Gastroesophageal sphincter (tissue), 4 donors: ENCODE measurements at regions not wholly inside any gene's neighbourhood (a gene's known extent, or its start where the extent isn't known, plus 50 kb on each side); places are given as distances from the start of the nearest gene placed in this dataset.

Experiments used
- ATAC-seq: fragments of 150-250 bp; one replicate; pipeline ENCODE4 v1.9.1; 2016; ENCODE audit warnings: mild to moderate bottlenecking, moderate library complexity
- H3K27ac ChIP-seq, 4 donors: fragments of 200-600 bp; sonication (generic) in 3 of 4; 1 replicate in 3 of 4; 2 replicates in 1 of 4; pipeline ENCODE4 v1.5.1; 2016 to 2019
- H3K27me3 ChIP-seq: fragments of 200-600 bp; sonication (generic); one replicate; pipeline ENCODE4 v1.5.1; 2019
- H3K36me3 ChIP-seq, 2 donors: fragments of 200-600 bp; sonication (generic); one replicate each; pipeline ENCODE4 v1.5.1; 2019; ENCODE audit warnings: control low read depth in 1 of 2
- H3K4me1 ChIP-seq, 3 donors: fragments of 200-600 bp; sonication (generic); 1 replicate in 2 of 3; 2 replicates in 1 of 3; pipeline ENCODE4 v1.5.1; 2016 to 2019; ENCODE audit warnings: control low read depth in 2 of 3
- H3K4me3 ChIP-seq, 2 donors: fragments of 200-600 bp; sonication (generic); one replicate each; pipeline ENCODE4 v1.5.1; 2019; ENCODE audit warnings: mild to moderate bottlenecking in 1 of 2, moderate library complexity in 1 of 2
- H3K9me3 ChIP-seq, 3 donors: fragments of 200-600 bp; sonication (generic); one replicate each; pipeline ENCODE4 v1.5.1; 2017 to 2019; ENCODE audit warnings: control low read depth in 2 of 3
- EP300 ChIP-seq: sonication (generic); formaldehyde crosslinking; IDR thresholded peaks from one replicate; pipeline ENCODE4 v1.6.1; 2017; ENCODE audit warnings: antibody characterized with exemption, mild to moderate bottlenecking
- POLR2A ChIP-seq, 2 donors: fragments of 450-650 bp; IDR thresholded peaks; one replicate each; pipeline ENCODE4 v1.6.1; 2017; ENCODE audit warnings: antibody characterized with exemption in 2 of 2, mild to moderate bottlenecking in 2 of 2, moderate library complexity in 1 of 2
- POLR2AphosphoS5 ChIP-seq: sonication (generic); formaldehyde crosslinking; IDR thresholded peaks from one replicate; pipeline ENCODE4 v1.6.1; 2017; ENCODE audit warnings: antibody characterized with exemption
- WGBS, 2 donors: methylation state at CpG; one replicate each; pipeline ENCODE4 v1.1.5; 2018; ENCODE audit warnings: low coverage in 1 of 2; 5-methylcytosine and 5-hydroxymethylcytosine counted together
- TF ChIP-seq, protein P1 (sequence below), 4 experiments: fragments of 200-600 bp in 2 of 4; fragments of 450-650 bp in 2 of 4; sonication (generic) in 1 of 4; IDR thresholded peaks; one replicate each; pipeline ENCODE4 v1.5.1; 2017 to 2019; ENCODE audit warnings: antibody characterized with exemption in 4 of 4, mild to moderate bottlenecking in 2 of 4, moderate library complexity in 2 of 4

DNA sequence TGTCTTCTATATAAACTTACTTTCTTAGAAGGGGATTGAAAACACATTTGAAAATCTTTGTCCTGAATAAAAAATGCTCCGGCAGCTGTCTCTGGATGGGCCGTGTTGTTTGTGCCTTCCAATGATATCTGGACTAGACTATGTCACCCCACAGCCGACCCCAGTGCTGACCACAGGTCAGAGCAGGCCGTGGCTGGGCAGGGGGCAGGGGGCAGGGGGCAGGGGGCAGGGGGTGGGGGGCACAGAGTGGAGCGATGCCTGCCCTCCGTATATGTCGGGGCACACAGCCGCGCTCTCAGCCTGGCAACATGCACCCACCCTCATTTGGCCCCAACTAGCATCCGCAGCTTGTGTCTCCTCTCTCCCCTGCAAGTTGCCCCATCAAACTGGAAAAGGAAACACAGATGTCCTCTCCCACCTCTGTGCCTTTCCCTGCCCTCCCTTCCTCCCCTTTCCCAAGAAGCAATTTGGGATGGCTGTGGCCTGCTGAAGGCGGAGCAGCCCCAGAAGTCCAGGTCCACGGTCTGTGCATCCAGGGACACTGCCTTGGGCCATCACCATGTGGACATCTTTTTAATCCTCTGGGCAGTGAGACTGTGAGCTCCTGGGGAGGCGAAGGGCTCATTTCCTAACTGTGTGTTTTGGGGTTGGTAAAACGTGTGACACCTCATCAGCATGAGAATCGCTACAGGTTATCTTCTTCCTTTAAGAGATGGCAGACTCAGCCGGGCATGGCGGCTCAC lies 295.7 kb upstream of the RTL1 start:
- Histone ChIP-seq H3K4me3 (no peak overlapping the region), H3K9me3 (peaks cover 0 to 18% (median 0%) of the 10 kb centered on the region in 3 donors), H3K4me1 (peaks cover 0 to 17% (median 0%) of the 10 kb centered on the region in 3 donors), H3K27me3 (no peaks in the 10 kb centered on the region), H3K27ac (no peak overlapping the region), H3K36me3 (no peaks in the 10 kb centered on the region)
- WGBS, 2 donors: 78 to 85% methylated on average over 5 to 15 of the region's 17 CpGs
- no peak for ATAC-seq
- TF ChIP-seq, protein P1, sequence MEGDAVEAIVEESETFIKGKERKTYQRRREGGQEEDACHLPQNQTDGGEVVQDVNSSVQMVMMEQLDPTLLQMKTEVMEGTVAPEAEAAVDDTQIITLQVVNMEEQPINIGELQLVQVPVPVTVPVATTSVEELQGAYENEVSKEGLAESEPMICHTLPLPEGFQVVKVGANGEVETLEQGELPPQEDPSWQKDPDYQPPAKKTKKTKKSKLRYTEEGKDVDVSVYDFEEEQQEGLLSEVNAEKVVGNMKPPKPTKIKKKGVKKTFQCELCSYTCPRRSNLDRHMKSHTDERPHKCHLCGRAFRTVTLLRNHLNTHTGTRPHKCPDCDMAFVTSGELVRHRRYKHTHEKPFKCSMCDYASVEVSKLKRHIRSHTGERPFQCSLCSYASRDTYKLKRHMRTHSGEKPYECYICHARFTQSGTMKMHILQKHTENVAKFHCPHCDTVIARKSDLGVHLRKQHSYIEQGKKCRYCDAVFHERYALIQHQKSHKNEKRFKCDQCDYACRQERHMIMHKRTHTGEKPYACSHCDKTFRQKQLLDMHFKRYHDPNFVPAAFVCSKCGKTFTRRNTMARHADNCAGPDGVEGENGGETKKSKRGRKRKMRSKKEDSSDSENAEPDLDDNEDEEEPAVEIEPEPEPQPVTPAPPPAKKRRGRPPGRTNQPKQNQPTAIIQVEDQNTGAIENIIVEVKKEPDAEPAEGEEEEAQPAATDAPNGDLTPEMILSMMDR (IDR thresholded peaks at IDR 0.05): no peak

DNA sequence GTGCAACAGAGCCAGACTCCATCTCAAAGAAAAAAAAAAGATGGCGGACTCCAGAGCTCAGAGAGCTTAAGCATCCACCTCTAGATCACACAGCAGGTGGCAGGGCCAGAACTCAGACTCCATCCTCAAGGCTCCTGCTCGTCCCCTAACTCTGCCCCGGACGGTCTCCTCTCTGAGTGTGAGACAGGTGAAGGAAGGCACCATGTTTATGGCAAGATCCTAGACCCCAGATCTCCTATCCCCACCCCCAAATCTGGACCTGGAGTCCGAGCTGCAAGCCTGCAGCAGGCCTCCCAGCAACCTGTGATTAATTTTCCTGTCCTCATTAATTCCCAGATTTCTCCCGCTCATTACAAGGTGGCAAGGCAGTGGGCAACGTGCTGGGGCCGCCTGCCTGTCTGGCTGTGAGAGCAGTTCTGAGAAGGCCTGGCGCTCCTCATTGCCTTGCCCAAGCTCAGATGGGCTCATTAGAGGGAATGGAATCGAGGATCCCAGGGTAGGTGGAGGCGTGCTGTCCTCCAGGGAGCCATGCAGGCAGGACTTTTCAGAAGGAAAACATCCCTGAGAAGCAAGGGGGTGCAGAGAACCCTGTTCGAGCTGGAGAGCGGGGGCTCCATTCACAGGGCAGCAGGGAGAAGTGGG lies 296.6 kb upstream of the RTL1 start:
- no peak for TF ChIP-seq POLR2AphosphoS5
- TF ChIP-seq, protein P1 (IDR thresholded peaks at IDR 0.05): no peak
- TF ChIP-seq EP300: no peak
- TF ChIP-seq POLR2A (IDR thresholded peaks at IDR 0.05): no peak
- no peaks in the 10 kb centered on the region for H3K27me3 ChIP-seq
- ATAC-seq: no peak
- no peak overlapping the region for H3K27ac ChIP-seq
- 88 to 98% methylated on average over 9 to 13 of the region's 13 CpGs for WGBS, 2 donors
- no peaks in the 10 kb centered on the region for H3K36me3 ChIP-seq
- peaks cover 0 to 17% (median 0%) of the 10 kb centered on the region in 3 donors for H3K4me1 ChIP-seq
- H3K9me3 ChIP-seq: peaks cover 0 to 27% (median 0%) of the 10 kb centered on the region in 3 donors
- no peak overlapping the region for H3K4me3 ChIP-seq

DNA sequence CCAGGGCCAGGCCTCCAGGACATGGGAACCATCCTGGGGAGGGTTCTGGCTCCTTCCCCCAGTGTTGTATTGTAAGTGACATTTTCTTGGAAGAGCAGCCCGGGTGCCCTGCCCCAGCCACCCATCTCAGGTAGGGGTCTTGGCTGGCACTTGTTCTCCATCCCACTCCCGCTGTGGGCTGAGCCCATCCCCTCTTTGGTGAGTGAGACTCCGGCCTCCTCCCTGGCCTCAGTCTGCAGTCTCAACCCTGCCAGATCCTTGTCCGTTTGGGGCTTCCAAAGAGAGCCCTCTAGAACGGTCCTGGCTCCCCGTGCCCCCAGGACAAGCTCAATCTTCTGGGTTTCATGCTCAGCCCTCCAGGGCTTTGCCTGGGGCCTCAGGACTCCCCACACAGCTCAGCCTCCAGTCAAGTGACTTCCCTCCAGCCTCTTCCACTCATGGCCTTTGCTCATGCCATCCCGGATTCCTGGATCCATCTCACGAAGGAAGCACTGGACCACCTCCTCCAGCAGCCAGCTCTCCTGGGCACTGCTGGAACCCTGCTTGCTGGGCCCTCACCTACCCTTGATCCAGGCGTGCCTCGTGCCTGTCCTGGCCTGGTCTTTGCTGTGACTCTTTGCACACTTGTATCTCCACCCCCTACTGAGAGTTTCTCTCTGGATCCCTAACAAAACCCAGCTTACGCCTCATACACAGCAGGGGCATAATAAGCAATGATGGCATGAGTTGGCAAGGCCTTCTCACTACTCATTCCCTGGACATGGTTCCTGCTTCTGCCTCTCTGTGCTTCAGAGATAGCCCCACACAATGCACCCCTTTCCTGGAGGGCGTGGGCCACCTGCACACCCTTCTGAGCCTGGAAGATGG lies 297.4 kb upstream of the RTL1 start:
- H3K27ac ChIP-seq: no peak overlapping the region
- ATAC-seq: no peak
- H3K4me1 ChIP-seq: peaks cover 0 to 10% (median 0%) of the 10 kb centered on the region in 3 donors
- H3K4me3 ChIP-seq: no peak overlapping the region
- H3K27me3 ChIP-seq: no peaks in the 10 kb centered on the region
- TF ChIP-seq, protein P1 (IDR thresholded peaks at IDR 0.05): no peak
- TF ChIP-seq POLR2A (IDR thresholded peaks at IDR 0.05): no peak
- no peak for TF ChIP-seq EP300
- no peak for TF ChIP-seq POLR2AphosphoS5
- peaks cover 0 to 35% (median 0%) of the 10 kb centered on the region in 3 donors for H3K9me3 ChIP-seq
- H3K36me3 ChIP-seq: no peaks in the 10 kb centered on the region
- 78 to 80% methylated on average over 4 to 5 of the region's 12 CpGs for WGBS, 2 donors

DNA sequence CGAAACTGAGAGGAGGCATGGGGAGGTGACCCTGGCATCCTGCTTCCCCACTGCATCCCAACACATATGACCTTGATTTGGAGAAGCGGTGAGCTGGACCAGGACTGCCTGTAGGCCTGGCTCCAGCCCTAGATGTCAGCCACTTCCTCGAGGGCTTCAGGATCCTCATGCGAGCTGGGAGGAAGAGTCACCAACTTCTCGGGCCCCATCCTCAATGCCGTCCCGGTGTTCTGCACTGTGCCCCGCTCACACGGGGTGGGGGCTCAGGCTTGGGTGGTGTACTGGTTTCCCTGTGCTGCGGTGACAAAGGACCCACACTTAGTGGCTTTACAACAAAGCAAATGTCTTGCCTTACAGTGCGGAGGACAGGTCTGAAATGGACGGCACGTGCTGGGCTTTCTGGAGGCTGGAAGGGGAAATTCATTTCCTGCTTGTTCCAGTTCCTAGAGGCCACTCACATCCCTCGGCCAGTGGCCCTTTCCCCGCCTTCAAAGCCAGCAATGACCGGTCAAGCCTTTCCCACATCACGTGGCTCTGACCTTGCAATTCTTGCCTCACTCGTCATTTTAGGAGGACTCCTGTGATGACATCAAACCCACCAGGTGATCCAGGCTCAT lies 298.1 kb upstream of the RTL1 start:
- TF ChIP-seq EP300 (no peak), POLR2A (IDR thresholded peaks at IDR 0.05) (no peak), POLR2AphosphoS5 (no peak)
- TF ChIP-seq, protein P1 (IDR thresholded peaks at IDR 0.05): no peak
- H3K4me3 ChIP-seq: no peak overlapping the region
- H3K4me1 ChIP-seq: peaks cover 0 to 2% (median 0%) of the 10 kb centered on the region in 3 donors
- no peaks in the 10 kb centered on the region for H3K36me3 ChIP-seq
- WGBS, 2 donors: 92% methylated on average over 2 of the region's 18 CpGs; no CpG with 5 or more reads in 1 of the 2 donors
- H3K27me3 ChIP-seq: no peaks in the 10 kb centered on the region
- no peak for ATAC-seq
- no peak overlapping the region for H3K27ac ChIP-seq
- H3K9me3 ChIP-seq: peaks cover 0 to 42% (median 0%) of the 10 kb centered on the region in 3 donors
